DMS114 treated with DMSO at 0.1 percent for 48 hours (cell line): ENCODE measurements at regions not wholly inside any gene's neighbourhood (a gene's known extent, or its start where the extent isn't known, plus 50 kb on each side); places are given as distances from the start of the nearest gene placed in this dataset.
"Not testable (repeated sequence)": the region's sequence is repeated elsewhere in the genome, so short reads cannot be mapped to it uniquely, and the experiment has no call there.

ENCODE experiments used
- DNase-seq: peaks from one replicate; lab custom pipeline; 2025; ENCODE audit not compliant: unreplicated experiment; lab: John Stamatoyannopoulos, UW

DNA sequence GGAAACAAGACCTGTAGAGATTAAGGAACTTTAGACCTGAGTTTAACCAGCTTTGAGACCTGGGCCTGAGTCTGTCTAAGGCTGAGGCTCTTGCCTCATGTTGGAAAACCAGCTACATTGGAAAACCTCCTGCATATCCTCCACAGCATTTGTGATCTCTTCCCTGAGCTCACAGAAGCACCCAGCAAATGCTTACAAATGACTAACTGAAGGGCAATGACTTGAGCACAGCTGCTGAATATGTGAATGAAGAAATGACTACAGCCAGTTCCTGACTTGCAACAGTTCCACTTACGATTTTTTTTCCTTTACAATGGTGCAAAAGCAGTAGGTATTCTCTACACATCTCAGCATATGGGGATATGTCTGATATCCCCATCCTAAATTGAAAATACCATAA lies 112.4 kb upstream of the RREB1 start:
- DNase-seq, result no peak

DNA sequence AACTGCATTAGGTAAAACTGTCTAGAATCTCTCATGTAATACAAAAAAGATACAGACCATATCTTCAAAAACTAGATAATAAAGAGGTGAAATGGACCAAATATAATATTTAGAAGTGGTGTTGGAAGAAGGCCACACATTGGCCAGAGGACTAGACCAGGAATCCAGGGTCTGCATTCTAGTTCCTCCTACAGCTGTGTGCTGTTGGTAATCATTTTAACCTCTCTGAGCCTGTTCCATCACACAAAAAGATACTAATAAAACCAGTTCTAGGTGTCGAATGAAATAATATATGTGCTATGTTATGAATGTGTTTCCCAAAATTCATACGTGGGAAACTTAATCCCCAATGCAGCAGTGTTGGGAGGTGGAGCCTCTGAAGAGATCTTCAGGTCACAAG lies 111.6 kb upstream of the RREB1 start:
- DNase-seq, result no peak

- DNase-seq, result no peak
Observed at GRCh38 chr6:6997263-6998193, 110.2 kb upstream of the RREB1 start.

- no peak for DNase-seq
Observed at GRCh38 chr6:6998194-6998569, 109.6 kb upstream of the RREB1 start.

DNA sequence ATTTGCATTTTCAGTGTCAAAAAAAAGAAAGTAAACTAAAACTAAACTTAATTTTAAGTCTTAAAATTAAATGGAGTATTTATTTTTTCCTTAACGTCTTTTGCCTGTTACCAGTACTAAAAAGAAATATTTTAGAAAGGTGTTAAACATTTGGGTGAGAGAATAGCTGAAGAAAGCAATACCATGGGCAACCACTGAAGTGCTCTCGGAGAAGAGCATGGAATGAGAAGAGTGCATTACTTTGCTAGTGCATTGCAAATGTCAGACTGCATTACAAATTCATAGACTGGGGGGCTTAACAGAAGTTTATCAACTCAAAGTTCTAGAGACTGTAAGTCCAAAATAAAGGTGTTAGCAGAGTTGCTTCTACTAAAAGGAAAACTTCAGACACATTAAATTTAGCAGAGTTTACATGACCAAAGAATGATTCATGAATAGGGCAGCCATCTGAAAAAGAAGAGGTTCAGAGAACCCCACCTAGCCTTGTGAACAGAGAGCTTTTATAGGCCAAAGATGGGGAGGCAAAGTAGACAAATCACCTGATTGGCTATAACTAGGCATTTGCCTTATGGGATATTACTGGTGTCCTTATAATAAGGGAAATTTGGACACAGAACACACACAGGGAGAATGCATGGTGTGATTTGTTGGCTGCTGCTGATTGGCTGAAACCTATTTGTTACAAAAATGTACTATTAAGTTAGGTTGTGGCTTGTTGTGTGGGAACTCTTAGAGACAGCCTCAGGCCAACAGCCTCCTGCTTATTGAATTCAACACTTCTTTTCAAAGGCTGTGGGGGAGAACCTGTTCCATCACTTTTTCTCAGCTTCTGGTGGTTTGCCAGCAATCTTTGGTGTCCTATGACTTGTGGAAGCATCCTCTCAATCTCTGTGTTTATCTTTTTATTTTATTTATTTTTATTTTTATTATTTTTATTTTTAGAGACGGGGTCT lies 106.7 kb upstream of the RREB1 start:
- DNase-seq, result no peak

- no peak for DNase-seq
Observed at GRCh38 chr6:7003041-7003440, 104.7 kb upstream of the RREB1 start.

DNA sequence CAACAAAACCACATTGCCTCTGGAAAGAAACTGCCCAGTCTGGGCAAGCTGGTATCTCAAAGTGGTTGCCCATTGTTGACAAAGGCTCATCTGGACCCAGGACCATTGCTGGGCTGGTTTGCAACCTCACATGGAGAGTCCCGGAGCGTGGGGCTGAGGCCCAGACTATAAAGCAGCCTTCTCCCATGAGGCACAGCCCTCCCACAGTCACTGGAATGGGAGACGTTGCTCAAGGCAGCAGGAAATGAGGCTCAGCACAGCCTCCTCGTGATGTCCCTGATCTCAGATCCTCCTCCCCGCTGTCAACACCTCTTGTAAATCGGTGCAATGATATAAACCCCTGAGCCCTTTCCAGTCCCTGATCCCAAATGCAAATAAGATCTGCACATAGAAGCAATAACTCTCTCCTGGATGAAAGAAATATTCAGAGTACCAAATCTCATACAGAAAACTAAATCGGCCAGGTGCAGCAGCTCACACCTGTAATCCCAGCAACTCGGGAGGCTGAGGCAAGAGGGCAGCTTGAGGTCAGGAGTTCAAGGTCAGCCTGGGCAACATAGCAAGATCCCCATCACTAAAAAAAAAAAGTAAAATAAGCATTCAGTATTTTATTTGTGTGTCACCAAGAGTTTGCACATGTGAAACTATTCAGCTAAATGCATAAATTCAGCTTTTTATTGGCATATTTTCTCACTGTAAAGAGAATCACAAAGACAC lies 103.0 kb upstream of the RREB1 start:
- DNase-seq, result no peak

DNA sequence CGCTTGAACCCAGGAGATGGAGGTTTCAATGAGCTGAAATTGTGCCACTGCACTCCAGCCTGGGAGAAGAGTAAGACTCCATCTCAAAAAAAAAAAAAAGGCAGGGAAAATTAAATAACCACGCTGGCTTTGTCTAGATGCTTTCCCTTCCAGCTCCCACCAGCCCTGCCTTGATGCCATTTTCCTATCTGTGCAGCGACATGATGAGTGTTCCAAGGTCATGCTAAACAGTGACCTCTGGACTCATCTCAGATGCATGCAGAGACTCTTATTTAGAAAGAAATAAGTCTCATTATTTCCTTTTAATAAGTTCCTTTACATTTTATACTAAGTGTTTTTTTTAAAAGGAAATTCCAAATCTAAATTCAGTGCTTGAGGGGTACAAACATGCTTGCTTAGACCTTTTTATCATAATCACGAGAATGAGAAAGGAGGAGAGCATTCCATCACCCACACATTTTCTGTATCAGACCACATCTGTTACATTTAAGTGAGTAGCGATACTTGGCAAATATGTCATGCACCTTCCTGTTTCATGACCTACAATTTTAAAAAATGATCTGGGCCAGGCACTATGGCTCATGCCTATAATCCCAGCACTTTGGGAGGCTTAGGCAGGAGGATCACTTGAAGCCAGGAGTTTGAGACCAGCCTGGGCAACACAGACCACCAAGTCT lies 101.1 kb upstream of the RREB1 start:
- DNase-seq, result no peak

GRCh38 chr6:7008451-7008988 lies 99.2 kb upstream of the RREB1 start:
- DNase-seq, result no peak

DNA sequence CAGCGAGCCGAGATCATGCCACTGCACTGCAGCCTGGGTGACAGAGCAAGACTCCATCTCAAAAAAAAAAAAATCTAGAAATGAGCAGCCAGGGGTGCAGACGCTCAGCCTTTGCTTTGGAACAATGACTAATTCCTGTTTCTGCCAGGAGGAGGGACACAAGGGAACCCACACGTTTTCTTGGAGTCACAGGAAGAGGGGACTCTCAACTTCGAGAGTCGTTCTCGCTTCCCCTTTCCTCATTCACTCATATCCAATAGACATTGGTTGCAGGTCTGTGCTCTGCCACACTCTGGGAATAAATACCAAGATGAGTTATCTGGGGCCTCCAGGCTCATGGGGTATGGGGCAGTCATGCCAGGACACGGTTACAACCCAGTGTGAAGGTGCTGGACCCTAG lies 91.5 kb upstream of the RREB1 start:
- DNase-seq, result no peak

DNA sequence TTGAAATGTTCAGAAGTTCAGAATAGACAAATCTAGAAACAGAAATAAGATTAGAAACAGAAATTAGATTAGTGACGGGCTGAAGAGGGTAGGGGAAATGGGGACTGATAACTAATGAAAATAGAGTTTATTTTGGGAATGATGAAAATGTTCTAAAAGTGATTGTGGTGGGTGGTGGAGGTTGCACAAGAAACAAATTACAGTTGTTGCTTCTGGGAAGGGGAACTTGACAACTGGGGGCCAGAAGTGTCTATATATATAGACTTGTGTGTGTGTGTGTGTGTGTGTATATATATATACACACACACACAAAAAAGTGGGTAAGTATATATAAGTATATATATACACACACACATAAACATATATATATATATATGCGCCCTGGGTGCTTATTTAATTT lies 86.5 kb upstream of the RREB1 start:
- DNase-seq, result no peak

GRCh38 chr6:7025861-7026260 lies 81.9 kb upstream of the RREB1 start:
- no peak for DNase-seq

GRCh38 chr6:7028963-7029362 lies 78.8 kb upstream of the RREB1 start:
- DNase-seq, result not testable (repeated sequence)

- not testable (repeated sequence) for DNase-seq
Observed at GRCh38 chr6:7030968-7031367, 76.8 kb upstream of the RREB1 start.

DNA sequence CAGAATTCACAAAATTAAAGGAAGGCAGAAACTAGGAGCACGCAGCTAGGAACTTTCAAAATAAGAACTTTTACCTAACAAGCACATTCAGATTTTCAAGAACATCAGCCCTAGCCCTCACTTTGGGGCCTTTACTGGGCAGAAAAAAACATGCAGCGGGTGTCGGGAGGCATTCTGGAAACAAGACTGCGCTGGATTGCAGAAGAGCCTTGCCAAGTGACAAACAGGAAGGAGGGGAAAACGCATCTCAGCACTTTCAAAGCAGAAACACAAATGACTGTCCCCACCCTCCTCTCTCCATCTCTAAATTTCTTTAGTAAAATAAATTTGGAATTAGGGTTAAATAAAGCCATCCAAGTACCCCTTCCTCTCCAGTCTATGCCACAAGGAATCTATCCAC lies 74.6 kb upstream of the RREB1 start:
- DNase-seq, result no peak

DNA sequence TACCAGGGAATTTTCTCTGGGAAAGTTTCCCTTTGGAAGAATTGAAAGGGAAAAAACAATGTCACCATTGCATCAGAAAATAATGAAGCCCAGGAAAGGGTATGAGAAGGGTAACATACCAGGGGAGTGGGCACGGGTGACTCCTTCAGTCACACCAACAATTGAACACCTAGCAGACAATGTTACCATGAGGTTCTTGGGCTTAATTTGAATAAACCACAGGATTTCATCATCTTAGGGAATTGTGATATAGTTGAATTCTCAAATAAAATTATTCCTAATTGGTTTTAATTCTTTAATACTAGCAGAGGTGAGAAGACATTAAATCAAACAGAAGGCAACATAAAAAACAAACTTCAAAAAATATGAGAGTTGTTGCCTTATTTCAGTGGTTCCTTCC lies 73.7 kb upstream of the RREB1 start:
- DNase-seq, result no peak

DNA sequence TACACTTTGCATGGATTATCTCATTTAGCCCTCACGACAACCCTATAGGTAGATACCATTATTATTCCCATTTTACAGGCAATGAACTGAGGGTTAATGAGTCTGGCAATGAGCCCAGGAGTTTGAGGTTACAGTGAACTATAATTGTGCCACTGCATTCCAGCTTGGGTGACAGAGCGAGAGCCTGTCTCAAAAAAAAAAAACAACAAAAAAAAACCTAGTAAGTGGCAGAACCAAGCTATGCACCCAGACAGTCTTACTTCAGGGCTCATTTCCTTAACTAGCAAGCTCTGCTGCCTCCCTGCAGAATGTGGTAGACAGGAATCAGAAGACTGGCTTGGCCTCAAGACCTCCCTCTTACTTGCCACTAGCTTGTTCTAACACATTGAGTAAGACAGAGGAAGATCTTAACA lies 71.9 kb upstream of the RREB1 start:
- DNase-seq, result no peak

DNA sequence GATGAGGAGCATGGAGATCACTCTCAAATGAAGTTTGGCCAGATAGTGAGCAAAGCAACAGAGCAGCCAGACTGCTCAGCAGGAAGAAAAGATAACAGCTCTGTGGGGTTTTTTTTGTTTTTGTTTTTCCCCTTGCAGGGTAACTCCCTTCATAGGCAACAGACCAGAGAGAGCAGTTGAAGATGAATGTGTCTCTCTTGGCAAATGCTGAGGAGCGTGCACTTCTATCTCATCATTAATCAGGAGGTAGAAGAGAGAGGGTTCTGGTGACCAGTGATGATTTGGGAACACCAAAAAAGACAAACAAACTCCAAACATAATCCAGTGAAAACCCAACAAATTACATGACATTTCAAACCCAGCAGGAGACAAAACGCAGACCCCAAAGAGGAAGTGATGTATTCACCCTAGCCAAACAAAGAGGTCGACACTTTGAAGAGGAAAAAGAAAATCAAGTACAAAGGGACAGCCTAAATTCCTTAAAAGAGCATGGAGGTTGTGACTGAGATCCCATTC lies 66.2 kb upstream of the RREB1 start:
- no peak for DNase-seq

DNA sequence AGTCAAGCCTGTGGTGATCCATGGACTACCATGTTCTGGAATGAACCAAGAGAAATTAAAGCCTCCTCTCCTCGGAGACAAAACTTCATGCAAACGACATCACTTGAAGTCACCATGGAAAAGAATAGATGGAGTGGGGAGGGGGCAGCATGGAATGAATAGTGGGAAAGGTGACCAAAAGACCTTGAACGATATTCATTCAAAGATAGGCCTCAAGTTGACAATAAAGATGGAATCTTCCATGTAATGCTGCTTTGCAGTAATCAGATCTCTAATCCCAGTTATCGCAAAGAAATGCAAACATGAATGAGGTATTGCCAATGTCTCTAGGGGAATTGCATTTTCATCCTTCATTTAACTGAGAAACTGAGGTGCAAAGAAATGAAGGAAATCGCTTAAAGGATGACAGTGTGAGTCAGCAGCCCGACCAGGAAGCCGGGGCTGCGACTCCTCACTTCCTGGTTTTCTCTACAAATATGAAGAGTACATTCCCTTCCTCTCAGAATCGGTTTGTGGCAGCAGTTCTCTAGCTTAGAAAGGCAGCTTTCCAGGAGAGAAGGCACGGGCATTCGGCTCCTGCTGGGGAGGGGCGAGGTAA lies 65.6 kb upstream of the RREB1 start:
- no peak for DNase-seq
